B cell (primary cell): ENCODE measurements at regions not wholly inside any gene's neighbourhood (a gene's known extent, or its start where the extent isn't known, plus 50 kb on each side); places are given as distances from the start of the nearest gene placed in this dataset.

Source experiments
- ATAC-seq: fragments of 200-7000 bp; cut with Tn5 transposase; one replicate; pipeline ENCODE4 v1.10.0; 2021; ENCODE audit warnings: low read depth, mild to moderate bottlenecking, moderate number of reproducible peaks, moderate library complexity
- CTCF ChIA-PET: fragments of 350-600 bp; sonication (Branson Sonifier 250); formaldehyde crosslinking; loops from one replicate; lab custom pipeline; 2021; ENCODE audit warnings: antibody characterized with exemption, inconsistent platforms; lab: Charles Lee
- POLR2A ChIA-PET: fragments of 350-600 bp; sonication (Branson Sonifier 250); formaldehyde crosslinking; loops from one replicate; lab custom pipeline; 2021; ENCODE audit warnings: antibody characterized with exemption; lab: Charles Lee
- DNase-seq: peaks from one replicate; pipeline ENCODE4 v3.0.0; 2013
- H2AFZ ChIP-seq: 2 replicates; pipeline ENCODE4 v1.6.1; 2012; ENCODE audit warnings: mild to moderate bottlenecking, low read depth, low read length; ENCODE audit not compliant: insufficient read depth, poor library complexity, severe bottlenecking
- H3K27ac ChIP-seq, 2 donors: 1 replicate in 1 of 2; 2 replicates in 1 of 2; pipeline ENCODE4 v1.5.1; 2012 to 2013; ENCODE audit warnings: low read length in 2 of 2, mild to moderate bottlenecking in 2 of 2, moderate library complexity in 1 of 2
- H3K27me3 ChIP-seq, 4 experiments: fragments of 200-600 bp in 1 of 4; sonication (generic) in 1 of 4; replicated peaks in 1 of 4; 1 replicate in 2 of 4; 2 replicates in 2 of 4; pipeline versions ENCODE4 v1.6.1 to v1.7.0; 2013 to 2016; ENCODE audit warnings: low read length in 3 of 4, mild to moderate bottlenecking in 2 of 4, mixed read lengths in 1 of 4, moderate library complexity in 1 of 4; ENCODE audit not compliant: insufficient read depth in 4 of 4, control insufficient read depth in 3 of 4; ENCODE audit errors: control extremely low read depth in 1 of 4
- H3K36me3 ChIP-seq, 2 experiments: replicated peaks in 1 of 2; 1 replicate in 1 of 2; 2 replicates in 1 of 2; pipeline versions ENCODE4 v1.6.1 to v1.7.1; 2013; ENCODE audit warnings: low read length in 1 of 2; ENCODE audit not compliant: insufficient read depth in 2 of 2, control insufficient read depth in 1 of 2; ENCODE audit errors: control extremely low read depth in 1 of 2, extremely low read depth in 1 of 2
- H3K4me1 ChIP-seq, 2 donors: fragments of 200-600 bp in 1 of 2; sonication (generic) in 1 of 2; 1 replicate in 1 of 2; 2 replicates in 1 of 2; pipeline versions ENCODE4 v1.5.1 to v1.6.1; 2013 to 2017; ENCODE audit warnings: low read length in 2 of 2; ENCODE audit not compliant: control insufficient read depth in 2 of 2, insufficient read depth in 2 of 2
- H3K4me2 ChIP-seq: replicated peaks from 2 replicates; pipeline ENCODE3; 2012; ENCODE audit warnings: mild to moderate bottlenecking, low read depth, low read length; ENCODE audit not compliant: poor library complexity, severe bottlenecking
- H3K4me3 ChIP-seq, 5 experiments: fragments of 200-600 bp in 1 of 5; sonication (generic) in 1 of 5; 1 replicate in 3 of 5; 2 replicates in 2 of 5; pipeline versions ENCODE4 v1.5.1 to v1.7.0; 2011 to 2016; ENCODE audit warnings: low read length in 4 of 5, mild to moderate bottlenecking in 4 of 5, low read depth in 2 of 5, control low read depth in 1 of 5, moderate library complexity in 1 of 5; ENCODE audit not compliant: insufficient read depth in 1 of 5; ENCODE audit errors: control extremely low read depth in 1 of 5, extremely low read depth in 1 of 5
- H3K79me2 ChIP-seq: fragments of 200-600 bp; sonication (generic); one replicate; pipeline ENCODE4 v1.6.0; 2016; ENCODE audit warnings: low read length; ENCODE audit not compliant: control insufficient read depth, insufficient read depth
- H3K9ac ChIP-seq: fragments of 200-600 bp; sonication (generic); 2 replicates; pipeline ENCODE4 v1.6.1; 2017; ENCODE audit warnings: mild to moderate bottlenecking, low read length, moderate library complexity
- H3K9me3 ChIP-seq, 3 donors: one replicate each; pipeline versions ENCODE4 v1.6.1 to v1.7.1; 2013; ENCODE audit warnings: low read length in 2 of 3; ENCODE audit not compliant: control insufficient read depth in 2 of 3, insufficient read depth in 1 of 3; ENCODE audit errors: control extremely low read depth in 1 of 3
- H4K20me1 ChIP-seq: 2 replicates; pipeline ENCODE4 v1.6.0; 2012; ENCODE audit warnings: mild to moderate bottlenecking, low read length; ENCODE audit not compliant: insufficient read depth, control insufficient read depth, poor library complexity, severe bottlenecking
- H3K27ac Mint-ChIP-seq: one replicate; pipeline ENCODE4 v1.8.0; 2021; ENCODE audit warnings: mixed read lengths
- H3K27me3 Mint-ChIP-seq: one replicate; pipeline ENCODE4 v1.8.0; 2021; ENCODE audit warnings: mixed read lengths
- H3K4me1 Mint-ChIP-seq: one replicate; pipeline ENCODE4 v1.8.0; 2021; ENCODE audit warnings: mixed read lengths
- H3K4me3 Mint-ChIP-seq: one replicate; pipeline ENCODE4 v1.8.0; 2021; ENCODE audit warnings: mixed read lengths
- H3K9me3 Mint-ChIP-seq: one replicate; pipeline ENCODE4 v1.8.0; 2022; ENCODE audit warnings: mixed read lengths; ENCODE audit not compliant: insufficient read depth
- EZH2 ChIP-seq: IDR thresholded peaks from 2 replicates; pipeline ENCODE4 v1.6.1; 2012; ENCODE audit warnings: borderline replicate concordance, low read depth, mild to moderate bottlenecking, moderate library complexity, low read length; ENCODE audit not compliant: insufficient read depth, poor library complexity, severe bottlenecking
- WGBS: methylation state at CpG from one replicate; pipeline ENCODE4 v1.1.5; 2013; ENCODE audit warnings: missing lambda C conversion rate; ENCODE audit not compliant: insufficient coverage; 5-methylcytosine and 5-hydroxymethylcytosine counted together
- intact Hi-C: fragments of 100-400 bp; cut with micrococcal nuclease; formaldehyde crosslinking; loops from one replicate; pipeline ENCODE4 v1.10.0; 2022
- TF ChIP-seq, protein P1 (sequence below): fragments of 200-600 bp; IDR thresholded peaks from one replicate; pipeline ENCODE4 v1.8.0; 2022; ENCODE audit warnings: antibody characterized with exemption, mild to moderate bottlenecking

GRCh38 chr4:33071535-33071934 lies 2351.4 kb downstream of the PCDH7 start:
- no peaks in the 10 kb centered on the region for H4K20me1 ChIP-seq
- no peak for ATAC-seq
- Mint-ChIP-seq H3K27me3 (no peaks in the 10 kb centered on the region), H3K27ac (no peak overlapping the region), H3K9me3 (peaks cover 6% of the 10 kb centered on the region), H3K4me3 (no peak overlapping the region), H3K4me1 (no peaks in the 10 kb centered on the region)
- DNase-seq, result no peak
- no peak overlapping the region for H3K27ac ChIP-seq
- H3K4me2 ChIP-seq, result no peak overlapping the region
- no peaks in the 10 kb centered on the region for H3K27me3 ChIP-seq
- TF ChIP-seq EZH2, result no peak
- TF ChIP-seq, protein P1, sequence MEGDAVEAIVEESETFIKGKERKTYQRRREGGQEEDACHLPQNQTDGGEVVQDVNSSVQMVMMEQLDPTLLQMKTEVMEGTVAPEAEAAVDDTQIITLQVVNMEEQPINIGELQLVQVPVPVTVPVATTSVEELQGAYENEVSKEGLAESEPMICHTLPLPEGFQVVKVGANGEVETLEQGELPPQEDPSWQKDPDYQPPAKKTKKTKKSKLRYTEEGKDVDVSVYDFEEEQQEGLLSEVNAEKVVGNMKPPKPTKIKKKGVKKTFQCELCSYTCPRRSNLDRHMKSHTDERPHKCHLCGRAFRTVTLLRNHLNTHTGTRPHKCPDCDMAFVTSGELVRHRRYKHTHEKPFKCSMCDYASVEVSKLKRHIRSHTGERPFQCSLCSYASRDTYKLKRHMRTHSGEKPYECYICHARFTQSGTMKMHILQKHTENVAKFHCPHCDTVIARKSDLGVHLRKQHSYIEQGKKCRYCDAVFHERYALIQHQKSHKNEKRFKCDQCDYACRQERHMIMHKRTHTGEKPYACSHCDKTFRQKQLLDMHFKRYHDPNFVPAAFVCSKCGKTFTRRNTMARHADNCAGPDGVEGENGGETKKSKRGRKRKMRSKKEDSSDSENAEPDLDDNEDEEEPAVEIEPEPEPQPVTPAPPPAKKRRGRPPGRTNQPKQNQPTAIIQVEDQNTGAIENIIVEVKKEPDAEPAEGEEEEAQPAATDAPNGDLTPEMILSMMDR, result no peak
- CTCF ChIA-PET, result interaction anchor here (0.7 kb wide), 1 partner anchor 79 kb away, joined by 4 read pairs; no protein-coding TSS in a partner anchor
- intact Hi-C loops, result no loop called here
- 94% methylated on average over 2 of the region's 3 CpGs for WGBS
- H3K9me3 ChIP-seq, result no peaks in the 10 kb centered on the region
- no peak overlapping the region for H3K9ac ChIP-seq
- no peak overlapping the region for H2AFZ ChIP-seq
- H3K4me1 ChIP-seq, result no peaks in the 10 kb centered on the region
- POLR2A ChIA-PET, result no interaction called here
- H3K79me2 ChIP-seq, result no peaks in the 10 kb centered on the region
- H3K4me3 ChIP-seq, result no peak overlapping the region
- no peaks in the 10 kb centered on the region for H3K36me3 ChIP-seq

GRCh38 chr4:33072298-33073089 lies 2352.3 kb downstream of the PCDH7 start:
- Histone ChIP-seq H3K4me2 (no peak overlapping the region), H3K4me1 (no peaks in the 10 kb centered on the region), H3K9ac (no peak overlapping the region), H3K27ac (no peak overlapping the region), H3K27me3 (no peaks in the 10 kb centered on the region), H2AFZ (no peak overlapping the region), H4K20me1 (no peaks in the 10 kb centered on the region), H3K36me3 (no peaks in the 10 kb centered on the region), H3K79me2 (no peaks in the 10 kb centered on the region), H3K9me3 (no peaks in the 10 kb centered on the region), H3K4me3 (no peak overlapping the region)
- Mint-ChIP-seq H3K4me3 (no peak overlapping the region), H3K4me1 (no peaks in the 10 kb centered on the region), H3K27me3 (no peaks in the 10 kb centered on the region), H3K9me3 (peaks cover 6% of the 10 kb centered on the region), H3K27ac (no peak overlapping the region)
- TF ChIP-seq, protein P1, result no peak
- no peak for TF ChIP-seq EZH2
- no CpG with 5 or more reads among the region's 5 CpGs for WGBS
- no peak for ATAC-seq
- CTCF ChIA-PET, result no interaction called here
- POLR2A ChIA-PET, result no interaction called here
- intact Hi-C loops, result no loop called here
- DNase-seq, result no peak
